Activated B cell treated with CpG ODN at 0.5 μM for 24 hours (primary cell): ENCODE measurements at regions not wholly inside any gene's neighbourhood (a gene's known extent, or its start where the extent isn't known, plus 50 kb on each side); places are given as distances from the start of the nearest gene placed in this dataset.

Experiments used
- ATAC-seq: fragments of 200-7000 bp; cut with Tn5 transposase; one replicate; pipeline ENCODE4 v1.10.0; 2021; ENCODE audit warnings: low read depth, mild to moderate bottlenecking, moderate library complexity
- CTCF ChIA-PET: fragments of 350-600 bp; sonication (Branson Sonifier 250); formaldehyde crosslinking; loops from one replicate; lab custom pipeline; 2021; ENCODE audit warnings: antibody characterized with exemption; lab: Charles Lee
- POLR2A ChIA-PET: fragments of 350-600 bp; sonication (Branson Sonifier 250); formaldehyde crosslinking; loops from one replicate; lab custom pipeline; 2021; ENCODE audit warnings: antibody characterized with exemption; lab: Charles Lee
- DNase-seq: peaks from one replicate; pipeline ENCODE4 v3.0.0; 2022
- H3K27ac Mint-ChIP-seq: one replicate; pipeline ENCODE4 v1.8.0; 2020; ENCODE audit warnings: mixed read lengths
- H3K27me3 Mint-ChIP-seq: one replicate; pipeline ENCODE4 v1.8.0; 2021; ENCODE audit warnings: mixed read lengths
- H3K36me3 Mint-ChIP-seq: one replicate; pipeline ENCODE4 v1.8.0; 2021; ENCODE audit warnings: low read depth, mixed read lengths
- H3K4me1 Mint-ChIP-seq: one replicate; pipeline ENCODE4 v1.8.0; 2021; ENCODE audit warnings: mixed read lengths
- H3K4me3 Mint-ChIP-seq: one replicate; pipeline ENCODE4 v1.8.0; 2020; ENCODE audit warnings: mild to moderate bottlenecking, mixed read lengths
- H3K9me3 Mint-ChIP-seq: one replicate; pipeline ENCODE4 v1.8.0; 2020; ENCODE audit warnings: mixed read lengths
- CTCF ChIP-seq: fragments of 200-600 bp; IDR thresholded peaks from one replicate; pipeline ENCODE4 v1.8.0; 2022; ENCODE audit warnings: antibody characterized with exemption, mild to moderate bottlenecking
- intact Hi-C: fragments of 100-400 bp; cut with micrococcal nuclease; formaldehyde crosslinking; loops from one replicate; pipeline ENCODE4 v1.15.1; 2024

DNA sequence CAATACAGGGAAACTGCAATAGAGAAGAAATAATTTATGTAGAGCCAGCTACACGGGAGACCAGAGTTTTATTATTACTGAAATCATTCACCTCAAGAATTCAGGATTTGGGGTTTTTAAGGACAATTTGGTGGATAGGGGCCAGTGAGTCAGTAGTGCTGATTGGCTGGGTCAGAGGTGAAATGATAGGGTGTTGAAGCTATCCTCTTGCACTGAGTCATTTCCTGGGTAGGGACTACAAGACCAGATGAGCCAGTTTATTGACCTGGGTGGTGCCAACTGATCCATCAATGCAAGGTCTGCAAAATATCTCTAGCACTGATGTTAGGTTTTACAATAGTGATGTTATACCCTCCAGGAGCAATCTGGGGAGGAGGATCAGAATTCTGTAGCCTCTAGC is 486.3 kb downstream of the LRIG3 start:
- CTCF ChIA-PET, result no interaction called here
- DNase-seq (no peak), ATAC-seq (no peak)
- POLR2A ChIA-PET, result no interaction called here
- no peak for TF ChIP-seq CTCF
- H3K9me3 Mint-ChIP-seq, result no peaks in the 10 kb centered on the region
- no peaks in the 10 kb centered on the region for H3K36me3 Mint-ChIP-seq
- peaks cover 2% of the 10 kb centered on the region for H3K27me3 Mint-ChIP-seq
- H3K4me1 Mint-ChIP-seq, result no peaks in the 10 kb centered on the region
- no peak overlapping the region for H3K27ac Mint-ChIP-seq
- intact Hi-C loops, result no loop called here
- no peak overlapping the region for H3K4me3 Mint-ChIP-seq

GRCh38 chr12:58434726-58435125 is 485.6 kb downstream of the LRIG3 start:
- intact Hi-C loops, result no loop called here
- no peak for TF ChIP-seq CTCF
- H3K4me1 Mint-ChIP-seq, result no peaks in the 10 kb centered on the region
- ATAC-seq (no peak), DNase-seq (no peak)
- POLR2A ChIA-PET, result no interaction called here
- CTCF ChIA-PET, result no interaction called here
- no peak overlapping the region for H3K4me3 Mint-ChIP-seq
- H3K27ac Mint-ChIP-seq, result no peak overlapping the region
- H3K9me3 Mint-ChIP-seq, result no peaks in the 10 kb centered on the region
- no peaks in the 10 kb centered on the region for H3K36me3 Mint-ChIP-seq
- H3K27me3 Mint-ChIP-seq, result no peaks in the 10 kb centered on the region

GRCh38 chr12:58435647-58436046 is 484.7 kb downstream of the LRIG3 start:
- Mint-ChIP-seq H3K4me1 (no peaks in the 10 kb centered on the region), H3K36me3 (no peaks in the 10 kb centered on the region), H3K27ac (no peak overlapping the region), H3K4me3 (no peak overlapping the region), H3K9me3 (no peaks in the 10 kb centered on the region), H3K27me3 (no peaks in the 10 kb centered on the region)
- TF ChIP-seq CTCF, result no peak
- no peak for ATAC-seq
- intact Hi-C loops, result no loop called here
- POLR2A ChIA-PET, result no interaction called here
- DNase-seq, result no peak
- CTCF ChIA-PET, result no interaction called here

DNA sequence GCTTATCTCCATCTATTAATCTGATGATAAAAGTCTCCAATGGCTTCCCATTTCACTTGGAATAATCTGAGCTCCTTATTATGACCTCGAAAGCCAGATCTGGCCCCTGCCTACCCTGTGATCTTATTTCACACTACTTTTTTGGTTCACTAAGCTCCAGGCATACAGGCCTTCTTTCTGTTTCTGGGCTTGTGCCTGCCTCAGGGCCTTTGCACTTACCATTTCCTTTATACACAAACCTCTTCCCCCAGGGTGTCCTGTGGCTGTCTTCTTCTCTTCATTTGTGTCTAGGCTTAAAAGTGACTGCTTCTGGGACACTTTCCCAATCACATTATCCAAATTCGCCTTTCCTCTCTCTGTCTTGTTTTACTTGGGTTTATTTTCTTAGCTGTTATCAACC is 478.8 kb downstream of the LRIG3 start:
- H3K9me3 Mint-ChIP-seq, result peaks cover 2% of the 10 kb centered on the region
- no peak overlapping the region for H3K4me3 Mint-ChIP-seq
- H3K4me1 Mint-ChIP-seq, result no peaks in the 10 kb centered on the region
- ChIA-PET CTCF (no interaction called here), POLR2A (no interaction called here)
- TF ChIP-seq CTCF, result no peak
- DNase-seq (no peak), ATAC-seq (no peak)
- intact Hi-C loops, result no loop called here
- H3K27me3 Mint-ChIP-seq, result no peaks in the 10 kb centered on the region
- H3K27ac Mint-ChIP-seq, result no peak overlapping the region
- no peaks in the 10 kb centered on the region for H3K36me3 Mint-ChIP-seq

- no peak for DNase-seq
- Mint-ChIP-seq H3K36me3 (no peaks in the 10 kb centered on the region), H3K27ac (no peak overlapping the region), H3K9me3 (peaks cover 2% of the 10 kb centered on the region), H3K4me1 (no peaks in the 10 kb centered on the region), H3K27me3 (no peaks in the 10 kb centered on the region), H3K4me3 (no peak overlapping the region)
- no peak for TF ChIP-seq CTCF
- POLR2A ChIA-PET, result no interaction called here
- intact Hi-C loops, result no loop called here
- ATAC-seq, result no peak
- CTCF ChIA-PET, result no interaction called here
These were observed 476.9 kb downstream of the LRIG3 start for GRCh38 chr12:58443273-58443980.
